A673 (cell line): ENCODE measurements at regions not wholly inside any gene's neighbourhood (a gene's known extent, or its start where the extent isn't known, plus 50 kb on each side); places are given as distances from the start of the nearest gene placed in this dataset.

Experiments
- CTCF ChIP-seq: fragments of 300-800, 200-600 bp; sonication (generic); conservative IDR thresholded peaks from 2 replicates; pipeline ENCODE4 v1.5.1; 2017; ENCODE audit warnings: low read depth, mild to moderate bottlenecking, antibody characterized with exemption, low read length, moderate library complexity, mixed read lengths
- EZH2 ChIP-seq: fragments of 200-600 bp; sonication (generic); IDR thresholded peaks from 2 replicates; pipeline ENCODE4 v1.6.1; 2017; ENCODE audit warnings: borderline replicate concordance, low read depth, mild to moderate bottlenecking, mixed read lengths, antibody characterized with exemption, low read length; ENCODE audit not compliant: poor library complexity, severe bottlenecking

GRCh38 chr11:21988477-21988876, 204.4 kb upstream of the ANO5 start:
- TF ChIP-seq CTCF (peak; percentile 50), EZH2 (no peak)
